ENCODE measurements at regions not wholly inside any gene's neighbourhood (a gene's known extent, or its start where the extent isn't known, plus 50 kb on each side); places are given as distances from the start of the nearest gene placed in this dataset.

GRCh38 chr15:63434576-63435186 is 53.0 kb upstream of the CA12 start:
- Histone ChIP-seq H3K4me1 (ENCODE audit: insufficient read depth, low read length, severe bottlenecking) (peaks cover 10% of the 10 kb centered on the region), H3F3A (ENCODE audit: insufficient read depth, low read length) (no peaks in the 10 kb centered on the region), H3K4me2 (ENCODE audit: low read length) (no peak overlapping the region), H3K4me3 (ENCODE audit: low read depth, low read length, poor library complexity, severe bottlenecking) (no peak overlapping the region), H4K20me1 (ENCODE audit: insufficient read depth, low read length) (no peaks in the 10 kb centered on the region), H3K27ac (ENCODE audit: low read depth, low read length, poor library complexity, severe bottlenecking) (no peak overlapping the region), H3K79me2 (ENCODE audit: insufficient read depth, low read length) (no peaks in the 10 kb centered on the region), H3K9me3 (ENCODE audit: low read length) (no peaks in the 10 kb centered on the region), H3K9ac (ENCODE audit: low read length) (no peak overlapping the region), H3K27me3 (ENCODE audit: insufficient read depth, low read length) (no peaks in the 10 kb centered on the region), H2AFZ (ENCODE audit: low read length) (no peak overlapping the region), H3K9me2 (ENCODE audit: low read depth, low read length) (no peaks in the 10 kb centered on the region), H3K36me3 (ENCODE audit: insufficient read depth, low read length) (no peaks in the 10 kb centered on the region)
- no peak for TF ChIP-seq CTCF (IDR thresholded peaks at IDR 0.05; ENCODE audit: low read length)
- TF ChIP-seq EZH2 (IDR thresholded peaks at IDR 0.05; ENCODE audit: borderline replicate concordance, low read length) = no peak

GRCh38 chr15:63435204-63435820 is 53.7 kb upstream of the CA12 start:
- no peaks in the 10 kb centered on the region for H3K9me3 ChIP-seq (ENCODE audit: low read length)
- H3K27ac ChIP-seq (ENCODE audit: low read depth, low read length, poor library complexity, severe bottlenecking) = no peak overlapping the region
- H3F3A ChIP-seq (ENCODE audit: insufficient read depth, low read length) = no peaks in the 10 kb centered on the region
- no peak overlapping the region for H3K4me2 ChIP-seq (ENCODE audit: low read length)
- H3K4me1 ChIP-seq (ENCODE audit: insufficient read depth, low read length, severe bottlenecking) = peaks cover 10% of the 10 kb centered on the region
- no peak overlapping the region for H3K4me3 ChIP-seq (ENCODE audit: low read depth, low read length, poor library complexity, severe bottlenecking)
- H3K9ac ChIP-seq (ENCODE audit: low read length) = no peak overlapping the region
- no peaks in the 10 kb centered on the region for H3K36me3 ChIP-seq (ENCODE audit: insufficient read depth, low read length)
- TF ChIP-seq EZH2 (IDR thresholded peaks at IDR 0.05; ENCODE audit: borderline replicate concordance, low read length) (no peak), CTCF (IDR thresholded peaks at IDR 0.05; ENCODE audit: low read length) (no peak)
- no peak overlapping the region for H2AFZ ChIP-seq (ENCODE audit: low read length)
- H3K79me2 ChIP-seq (ENCODE audit: insufficient read depth, low read length) = no peaks in the 10 kb centered on the region
- H3K9me2 ChIP-seq (ENCODE audit: low read depth, low read length) = no peaks in the 10 kb centered on the region
- no peaks in the 10 kb centered on the region for H3K27me3 ChIP-seq (ENCODE audit: insufficient read depth, low read length)
- H4K20me1 ChIP-seq (ENCODE audit: insufficient read depth, low read length) = no peaks in the 10 kb centered on the region

GRCh38 chr15:63436341-63436740 is 54.7 kb upstream of the CA12 start:
- Histone ChIP-seq H3K4me1 (ENCODE audit: insufficient read depth, low read length, severe bottlenecking) (peaks cover 10% of the 10 kb centered on the region), H3K36me3 (ENCODE audit: insufficient read depth, low read length) (no peaks in the 10 kb centered on the region), H4K20me1 (ENCODE audit: insufficient read depth, low read length) (no peaks in the 10 kb centered on the region), H2AFZ (ENCODE audit: low read length) (no peak overlapping the region), H3K4me3 (ENCODE audit: low read depth, low read length, poor library complexity, severe bottlenecking) (no peak overlapping the region), H3K9me3 (ENCODE audit: low read length) (no peaks in the 10 kb centered on the region), H3K27me3 (ENCODE audit: insufficient read depth, low read length) (no peaks in the 10 kb centered on the region), H3F3A (ENCODE audit: insufficient read depth, low read length) (no peaks in the 10 kb centered on the region), H3K9me2 (ENCODE audit: low read depth, low read length) (no peaks in the 10 kb centered on the region), H3K9ac (ENCODE audit: low read length) (no peak overlapping the region), H3K4me2 (ENCODE audit: low read length) (no peak overlapping the region), H3K79me2 (ENCODE audit: insufficient read depth, low read length) (no peaks in the 10 kb centered on the region), H3K27ac (ENCODE audit: low read depth, low read length, poor library complexity, severe bottlenecking) (no peak overlapping the region)
- no peak for TF ChIP-seq EZH2 (IDR thresholded peaks at IDR 0.05; ENCODE audit: borderline replicate concordance, low read length)
- TF ChIP-seq CTCF (IDR thresholded peaks at IDR 0.05; ENCODE audit: low read length) = no peak

All from OCI-LY1 (cell line).